ENCODE measurements at regions not wholly inside any gene's neighbourhood (a gene's known extent, or its start where the extent isn't known, plus 50 kb on each side); places are given as distances from the start of the nearest gene placed in this dataset.

DNA sequence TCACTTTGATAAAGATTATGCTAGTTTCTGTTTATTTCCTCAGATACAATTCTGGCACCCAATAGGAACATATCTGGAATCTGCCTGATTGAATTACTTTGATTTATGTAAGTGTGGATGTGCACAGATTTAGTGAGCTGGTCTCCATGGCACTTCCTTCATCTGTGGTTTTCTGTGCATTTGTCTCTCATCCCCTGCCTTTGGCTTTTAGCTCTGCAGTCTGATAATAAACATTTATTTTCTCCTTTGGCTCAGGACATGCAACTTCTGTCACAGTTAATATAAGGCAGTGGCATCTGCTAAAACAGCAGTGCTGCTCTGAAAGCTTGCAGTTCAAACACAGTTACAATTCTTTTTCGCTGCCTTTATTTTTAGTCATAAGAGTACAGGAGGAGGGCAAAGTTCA is 273.7 kb upstream of the CHRM2 start:
- TF ChIP-seq, protein P1, sequence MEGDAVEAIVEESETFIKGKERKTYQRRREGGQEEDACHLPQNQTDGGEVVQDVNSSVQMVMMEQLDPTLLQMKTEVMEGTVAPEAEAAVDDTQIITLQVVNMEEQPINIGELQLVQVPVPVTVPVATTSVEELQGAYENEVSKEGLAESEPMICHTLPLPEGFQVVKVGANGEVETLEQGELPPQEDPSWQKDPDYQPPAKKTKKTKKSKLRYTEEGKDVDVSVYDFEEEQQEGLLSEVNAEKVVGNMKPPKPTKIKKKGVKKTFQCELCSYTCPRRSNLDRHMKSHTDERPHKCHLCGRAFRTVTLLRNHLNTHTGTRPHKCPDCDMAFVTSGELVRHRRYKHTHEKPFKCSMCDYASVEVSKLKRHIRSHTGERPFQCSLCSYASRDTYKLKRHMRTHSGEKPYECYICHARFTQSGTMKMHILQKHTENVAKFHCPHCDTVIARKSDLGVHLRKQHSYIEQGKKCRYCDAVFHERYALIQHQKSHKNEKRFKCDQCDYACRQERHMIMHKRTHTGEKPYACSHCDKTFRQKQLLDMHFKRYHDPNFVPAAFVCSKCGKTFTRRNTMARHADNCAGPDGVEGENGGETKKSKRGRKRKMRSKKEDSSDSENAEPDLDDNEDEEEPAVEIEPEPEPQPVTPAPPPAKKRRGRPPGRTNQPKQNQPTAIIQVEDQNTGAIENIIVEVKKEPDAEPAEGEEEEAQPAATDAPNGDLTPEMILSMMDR (IDR thresholded peaks at IDR 0.05) = peak in 2 of 4 experiments; percentile 9 to 18
- TF ChIP-seq POLR2AphosphoS5 (IDR thresholded peaks at IDR 0.05) = peak; percentile 83 to 91 (median 85)
- no peak for TF ChIP-seq POLR2A (IDR thresholded peaks at IDR 0.05)

Measured in sigmoid colon (tissue), 4 donors.